K562 (cell line): ENCODE measurements at regions not wholly inside any gene's neighbourhood (a gene's known extent, or its start where the extent isn't known, plus 50 kb on each side); places are given as distances from the start of the nearest gene placed in this dataset.

Experiments
- ATAC-seq: fragments of 200-7000 bp; cut with Tn5 transposase; 3 replicates; pipeline ENCODE4 v1.9.1; 2020; ENCODE audit warnings: moderate library complexity
- BruUV-seq: library from RNA; stranded (reverse); fragments of 400-500 nt; replicated peaks from 2 replicates; lab custom pipeline; 2021; lab: Mats Ljungman, UMichigan
- CTCF ChIA-PET: fragments of 300-600 bp; formaldehyde crosslinking; extraction: SDS; loops from one replicate; lab custom pipeline; 2021; ENCODE audit warnings: low intra/inter-chr PET ratio; lab: Yijun Ruan, JAX
- POLR2A ChIA-PET: fragments of 300-600, 350-650 bp; sonication (Branson Sonifier 250); formaldehyde crosslinking; extraction: SDS; loops from one replicate; lab custom pipeline; 2021; ENCODE audit warnings: antibody characterized with exemption, inconsistent platforms; lab: Yijun Ruan, JAX
- DNase-seq, 4 experiments: peaks; one replicate each; pipeline versions ENCODE4 v3.0.0 to v3.0.0-alpha.2; 2011 to 2018; ENCODE audit warnings: low spot score in 3 of 4, mixed read lengths in 3 of 4; ENCODE audit errors: extremely low read depth in 1 of 4
- FAIRE-seq: peaks from 2 replicates; lab custom pipeline; 2011; peaks lifted over from hg19 to GRCh38; lab: Jason Lieb, UNC
- H2AFZ ChIP-seq: 2 replicates; pipeline ENCODE4 v1.6.0; 2011; ENCODE audit warnings: low read depth, low read length, control low read depth, inconsistent platforms
- H3K27ac ChIP-seq: fragments of 200-600 bp; 3 replicates; pipeline ENCODE4 v1.8.0; 2011; ENCODE audit warnings: low read depth, mild to moderate bottlenecking, control low read depth, inconsistent platforms, low read length, moderate library complexity, mixed read lengths; ENCODE audit errors: extremely low read depth
- H3K27me3 ChIP-seq, 2 experiments: fragments of 300-600 bp in 1 of 2; 2 replicates in 1 of 2; 3 replicates in 1 of 2; pipeline versions ENCODE4 v1.6.0 to v1.8.0; 2011; ENCODE audit warnings: inconsistent platforms in 2 of 2, low read length in 2 of 2, mild to moderate bottlenecking in 1 of 2, mixed read lengths in 1 of 2, moderate library complexity in 1 of 2; ENCODE audit not compliant: control insufficient read depth in 2 of 2, insufficient read depth in 2 of 2
- H3K36me3 ChIP-seq: fragments of 300-600 bp; 3 replicates; pipeline ENCODE4 v1.8.0; 2011; ENCODE audit warnings: mild to moderate bottlenecking, low read length, inconsistent platforms; ENCODE audit not compliant: control insufficient read depth, insufficient read depth
- H3K4me1 ChIP-seq, 2 experiments: fragments of 200-600 bp in 1 of 2; replicated peaks in 1 of 2; 2 replicates in 1 of 2; 3 replicates in 1 of 2; pipeline versions ENCODE4 v1.5.1 to v1.8.0; 2011; ENCODE audit warnings: inconsistent platforms in 2 of 2, low read length in 2 of 2, mild to moderate bottlenecking in 1 of 2, mixed read lengths in 1 of 2, moderate library complexity in 1 of 2; ENCODE audit not compliant: control insufficient read depth in 2 of 2, insufficient read depth in 2 of 2
- H3K4me2 ChIP-seq: 2 replicates; pipeline ENCODE4 v1.6.1; 2011; ENCODE audit warnings: low read length, control low read depth, inconsistent platforms, mixed read lengths; ENCODE audit not compliant: insufficient read depth
- H3K4me3 ChIP-seq: fragments of 200-600 bp; sonication (generic), shearing (Covaris generic); 2 replicates; pipeline ENCODE4 v1.5.1; 2016; ENCODE audit warnings: control low read depth, inconsistent platforms
- H3K79me2 ChIP-seq: fragments of 200-600 bp; 3 replicates; pipeline ENCODE4 v1.8.0; 2011; ENCODE audit warnings: low read length, inconsistent platforms; ENCODE audit not compliant: control insufficient read depth, insufficient read depth
- H3K9ac ChIP-seq, 2 experiments: 2 replicates each; pipeline versions ENCODE4 v1.6.0 to v1.6.1; 2011; ENCODE audit warnings: low read depth in 2 of 2, low read length in 2 of 2, control low read depth in 1 of 2, inconsistent platforms in 1 of 2, mild to moderate bottlenecking in 1 of 2, mixed read lengths in 1 of 2; ENCODE audit not compliant: insufficient read depth in 1 of 2
- H3K9me1 ChIP-seq: one replicate; pipeline ENCODE4 v1.6.0; 2011; ENCODE audit warnings: inconsistent platforms, mild to moderate bottlenecking, low read length, moderate library complexity; ENCODE audit not compliant: control insufficient read depth, insufficient read depth
- H3K9me3 ChIP-seq: replicated peaks from 2 replicates; pipeline ENCODE4 v1.5.1; 2011; ENCODE audit warnings: low read depth, low read length, inconsistent platforms; ENCODE audit not compliant: control insufficient read depth, insufficient read depth
- H4K20me1 ChIP-seq: replicated peaks from 2 replicates; pipeline ENCODE4 v1.6.1; 2011; ENCODE audit warnings: low read length, inconsistent platforms, mixed read lengths; ENCODE audit not compliant: control insufficient read depth, insufficient read depth
- CSDE1 ChIP-seq, 2 experiments: fragments of 450-650 bp; IDR thresholded peaks; 2 replicates each; pipeline ENCODE4 v1.6.1; 2016; ENCODE audit warnings: mild to moderate bottlenecking in 1 of 2
- FOXK1 ChIP-seq: sonication (generic); formaldehyde crosslinking; IDR thresholded peaks from 2 replicates; pipeline ENCODE4 v1.8.0; 2022; ENCODE audit warnings: missing genetic modification reagents, mild to moderate bottlenecking, borderline replicate concordance
- MTA2 ChIP-seq: fragments of 450-650 bp; IDR thresholded peaks from 2 replicates; pipeline ENCODE4 v1.6.1; 2016; ENCODE audit warnings: low read depth
- TOE1 ChIP-seq, 2 experiments: fragments of 450-650 bp in 1 of 2; sonication (generic) in 1 of 2; formaldehyde crosslinking in 1 of 2; IDR thresholded peaks; 2 replicates each; pipeline versions ENCODE4 v1.7.1 to v1.8.0; 2016 to 2022; ENCODE audit warnings: borderline replicate concordance in 2 of 2, mild to moderate bottlenecking in 2 of 2, antibody characterized with exemption in 1 of 2, inconsistent platforms in 1 of 2, low read depth in 1 of 2, missing genetic modification reagents in 1 of 2, moderate library complexity in 1 of 2
- U2AF1 ChIP-seq: fragments of 200-400 bp; formaldehyde crosslinking; optimal IDR thresholded peaks from 2 replicates; pipeline ENCODE3; 2017; ENCODE audit warnings: mild to moderate bottlenecking, low read depth, low read length, moderate library complexity
- ZNF121 ChIP-seq: sonication (generic); formaldehyde crosslinking; conservative IDR thresholded peaks from 2 replicates; pipeline ENCODE4 v1.8.0; 2022; ENCODE audit warnings: missing genetic modification reagents
- ZNF24 ChIP-seq: fragments of 450-650 bp; IDR thresholded peaks from 2 replicates; pipeline ENCODE4 v1.6.1; 2016
- ZNF583 ChIP-seq: fragments of 250-450 bp; sonication (Bioruptor Pico); IDR thresholded peaks from 2 replicates; pipeline ENCODE4 v1.4.0; 2020
- ZNF655 ChIP-seq: fragments of 250-450 bp; sonication (Bioruptor Pico); IDR thresholded peaks from 2 replicates; pipeline ENCODE4 v1.5.0; 2021
- ZNF699 ChIP-seq: fragments of 250-450 bp; sonication (Bioruptor Pico); IDR thresholded peaks from 2 replicates; pipeline ENCODE4 v1.8.0; 2021; ENCODE audit warnings: mild to moderate bottlenecking, moderate library complexity; ENCODE audit not compliant: insufficient replicate concordance
- WGBS: fragments of 100-300 bp; shearing (Covaris generic); methylation state at CpG from one replicate; pipeline ENCODE4 v1.1.6; 2016; ENCODE audit warnings: low coverage, mixed read lengths; ENCODE audit not compliant: insufficient coverage; ENCODE audit errors: missing lambda C conversion rate; 5-methylcytosine and 5-hydroxymethylcytosine counted together
- in situ Hi-C: fragments of 300-500 bp; cut with MboI; formaldehyde crosslinking; loops from 4 replicates; pipeline ENCODE4 v1.15.0; 2018; ENCODE audit warnings: inconsistent platforms, mixed read lengths
- intact Hi-C: fragments of 100-400 bp; cut with micrococcal nuclease; formaldehyde crosslinking; loops from 2 replicates; pipeline ENCODE4 v1.14.2; 2022

- Histone ChIP-seq H3K4me2 (no peak overlapping the region), H3K4me1 (no peaks in the 10 kb centered on the region; a peak in 1 of 5 replicates), H3K9me3 (no peaks in the 10 kb centered on the region), H3K27me3 (peaks cover 0 to 10% of the 10 kb centered on the region in 2 experiments; a peak in 2 of 5 replicates), H3K36me3 (no peaks in the 10 kb centered on the region), H2AFZ (no peak overlapping the region), H3K9ac (no peak overlapping the region), H3K9me1 (no peaks in the 10 kb centered on the region), H4K20me1 (no peaks in the 10 kb centered on the region), H3K79me2 (no peaks in the 10 kb centered on the region), H3K4me3 (no peak overlapping the region), H3K27ac (no peak overlapping the region)
- BruUV-seq = no TSS peak
- no peak for FAIRE-seq
- no peak for DNase-seq
- ChIA-PET POLR2A (no interaction called here), CTCF (no interaction called here)
- ATAC-seq = no peak
- intact Hi-C loops (no loop called here), in situ Hi-C loops (loop anchor here (25.0 kb wide), 1 partner anchor 1881 kb away; no protein-coding TSS in a partner anchor)
- 30% methylated on average over 3 of the region's 3 CpGs for WGBS
- TF ChIP-seq ZNF24 = no peak
- TF ChIP-seq ZNF121 (CRISPR knock-in tag) = peak; percentile 67
Observed at GRCh38 chr3:182693723-182694122, 99.6 kb upstream of the ATP11B start.

DNA sequence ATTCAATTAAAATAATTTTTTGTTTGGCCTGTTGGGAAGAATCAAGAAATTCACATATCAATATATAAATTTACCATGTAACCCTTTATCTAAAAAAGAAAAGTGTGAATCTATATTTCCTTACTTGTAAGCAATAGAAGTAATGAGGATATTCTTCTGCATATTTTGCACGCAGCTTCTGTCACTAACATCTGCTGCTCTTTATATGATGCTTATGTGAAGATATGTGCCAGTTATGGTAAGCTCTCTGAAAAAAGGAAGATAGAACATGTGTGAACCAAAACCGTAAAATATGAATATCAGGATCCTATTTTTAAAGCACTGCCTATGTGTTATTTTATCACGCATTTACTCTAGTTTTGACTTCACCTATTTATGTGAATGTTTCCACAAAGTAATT is 96.4 kb upstream of the ATP11B start:
- DNase-seq = no peak
- Histone ChIP-seq H2AFZ (no peak overlapping the region), H3K4me2 (no peak overlapping the region), H3K9me3 (no peaks in the 10 kb centered on the region; the same call in 1 of the 2 replicates), H3K27ac (no peak overlapping the region), H3K36me3 (no peaks in the 10 kb centered on the region), H3K79me2 (no peaks in the 10 kb centered on the region), H3K9me1 (no peaks in the 10 kb centered on the region), H4K20me1 (no peaks in the 10 kb centered on the region), H3K27me3 (peaks cover 0 to 8% of the 10 kb centered on the region in 2 experiments; a peak in 2 of 5 replicates), H3K4me3 (no peak overlapping the region), H3K4me1 (no peaks in the 10 kb centered on the region; a peak in 1 of 5 replicates), H3K9ac (no peak overlapping the region)
- no peak for FAIRE-seq
- no TSS peak for BruUV-seq
- ChIA-PET CTCF (no interaction called here), POLR2A (no interaction called here)
- 8% methylated on average over 3 of the region's 3 CpGs for WGBS
- ATAC-seq = no peak
- intact Hi-C loops (no loop called here), in situ Hi-C loops (loop anchor here (25.0 kb wide), 1 partner anchor 1885 kb away; no protein-coding TSS in a partner anchor)
- TF ChIP-seq MTA2 (no peak), ZNF699 (CRISPR knock-in tag) (no peak), FOXK1 (no peak), ZNF583 (no peak), U2AF1 (no peak), ZNF655 (CRISPR knock-in tag) (no peak), CSDE1 (IDR thresholded peaks at IDR 0.05) (no peak), TOE1 (IDR thresholded peaks at IDR 0.05; ENCODE audit: borderline replicate concordance) (no peak), TOE1 (CRISPR knock-in tag; IDR thresholded peaks at IDR 0.05; ENCODE audit: borderline replicate concordance, low read depth) (no peak)
